ENCODE measurements at regions not wholly inside any gene's neighbourhood (a gene's known extent, or its start where the extent isn't known, plus 50 kb on each side); places are given as distances from the start of the nearest gene placed in this dataset.

DNA sequence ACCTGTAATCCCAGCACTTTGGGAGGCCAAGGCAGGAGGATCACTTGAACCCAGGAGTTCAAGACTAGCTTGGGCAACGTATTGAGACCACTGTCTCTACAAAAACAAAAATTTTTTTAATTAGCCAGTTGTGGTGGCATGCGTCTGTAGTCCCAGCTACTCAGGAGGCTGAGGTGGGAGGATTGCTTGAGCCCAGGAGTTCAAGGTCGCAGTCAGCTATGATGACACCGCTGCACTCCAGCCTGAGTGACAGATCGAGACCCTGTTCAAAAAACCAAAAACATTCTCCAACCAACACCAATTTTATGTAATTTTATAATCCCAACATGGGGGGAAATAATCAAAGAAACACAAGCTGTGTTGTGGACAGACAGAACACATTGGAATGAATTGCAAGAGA lies 54.6 kb upstream of the TNRC6A start:
- TF ChIP-seq CTCF (conservative IDR thresholded peaks at IDR 0.05 in 1 of 2, IDR thresholded peaks at IDR 0.05 in 1 of 2; ENCODE audit: extremely low read depth in 1 of 2, insufficient read depth in 1 of 2, low read depth in 1 of 2, low read length in 2 of 2) (no peak), EZH2 (IDR thresholded peaks at IDR 0.05; ENCODE audit: borderline replicate concordance, low read length) (no peak)

Measured in mammary epithelial cell (primary cell).